ENCODE measurements at regions not wholly inside any gene's neighbourhood (a gene's known extent, or its start where the extent isn't known, plus 50 kb on each side); places are given as distances from the start of the nearest gene placed in this dataset.

- Histone ChIP-seq H3K4me3 (ENCODE audit: low read depth, low read length, poor library complexity, severe bottlenecking) (no peak overlapping the region), H3K36me3 (ENCODE audit: insufficient read depth, low read length) (no peaks in the 10 kb centered on the region), H3K9me2 (ENCODE audit: insufficient read depth, low read length) (no peaks in the 10 kb centered on the region), H3K4me2 (ENCODE audit: low read length) (no peak overlapping the region), H3K27ac (ENCODE audit: low read depth, low read length, poor library complexity, severe bottlenecking) (no peak overlapping the region), H4K20me1 (ENCODE audit: insufficient read depth, low read length) (no peaks in the 10 kb centered on the region), H3K4me1 (ENCODE audit: insufficient read depth, low read length, poor library complexity, severe bottlenecking) (no peaks in the 10 kb centered on the region), H3K79me2 (ENCODE audit: insufficient read depth, low read depth, low read length) (no peaks in the 10 kb centered on the region), H3K9me3 (ENCODE audit: low read length) (no peaks in the 10 kb centered on the region), H2AFZ (ENCODE audit: low read length) (no peak overlapping the region)
- TF ChIP-seq EZH2phosphoT487 (IDR thresholded peaks at IDR 0.05; ENCODE audit: borderline replicate concordance, low read depth, low read length) (no peak), CTCF (conservative IDR thresholded peaks at IDR 0.05; ENCODE audit: low read length) (no peak)
- intact Hi-C loops (cut with micrococcal nuclease; ENCODE audit: unreplicated experiment) = no loop called here
- ChIA-PET CTCF (ENCODE audit: unreplicated experiment) (no interaction called here), POLR2A (interaction anchor here (0.6 kb wide), 1 partner anchor 1920 kb away, joined by 4 read pairs; no protein-coding TSS in a partner anchor)
- no peak for DNase-seq (ENCODE audit: low spot score)
- BruUV-seq (replicated peaks) = no TSS peak
These were observed 995.3 kb downstream of the SORCS1 start for GRCh38 chr10:106169241-106169640.

GRCh38 chr10:106167946-106168345 lies 996.6 kb downstream of the SORCS1 start:
- DNase-seq (ENCODE audit: low spot score) = no peak
- H3K9me3 ChIP-seq (ENCODE audit: low read length) = no peaks in the 10 kb centered on the region
- H3K79me2 ChIP-seq (ENCODE audit: insufficient read depth, low read depth, low read length) = no peaks in the 10 kb centered on the region
- H3K9me2 ChIP-seq (ENCODE audit: insufficient read depth, low read length) = no peaks in the 10 kb centered on the region
- no peak overlapping the region for H3K4me3 ChIP-seq (ENCODE audit: low read depth, low read length, poor library complexity, severe bottlenecking)
- no peak for TF ChIP-seq CTCF (conservative IDR thresholded peaks at IDR 0.05; ENCODE audit: low read length)
- no peak for TF ChIP-seq EZH2phosphoT487 (IDR thresholded peaks at IDR 0.05; ENCODE audit: borderline replicate concordance, low read depth, low read length)
- no peaks in the 10 kb centered on the region for H3K36me3 ChIP-seq (ENCODE audit: insufficient read depth, low read length)
- POLR2A ChIA-PET = interaction anchor here (0.7 kb wide), 2 partner anchors 16 to 144 kb away, joined by 3 read pairs; no protein-coding TSS in a partner anchor
- no TSS peak for BruUV-seq (replicated peaks)
- intact Hi-C loops (cut with micrococcal nuclease; ENCODE audit: unreplicated experiment) = no loop called here
- CTCF ChIA-PET (ENCODE audit: unreplicated experiment) = no interaction called here
- H2AFZ ChIP-seq (ENCODE audit: low read length) = no peak overlapping the region
- H4K20me1 ChIP-seq (ENCODE audit: insufficient read depth, low read length) = no peaks in the 10 kb centered on the region
- no peak overlapping the region for H3K27ac ChIP-seq (ENCODE audit: low read depth, low read length, poor library complexity, severe bottlenecking)
- no peak overlapping the region for H3K4me2 ChIP-seq (ENCODE audit: low read length)
- no peaks in the 10 kb centered on the region for H3K4me1 ChIP-seq (ENCODE audit: insufficient read depth, low read length, poor library complexity, severe bottlenecking)

GRCh38 chr10:106158241-106158640 lies 1006.3 kb downstream of the SORCS1 start:
- no peaks in the 10 kb centered on the region for H3K79me2 ChIP-seq (ENCODE audit: insufficient read depth, low read depth, low read length)
- BruUV-seq (replicated peaks) = no TSS peak
- no peak for TF ChIP-seq EZH2phosphoT487 (IDR thresholded peaks at IDR 0.05; ENCODE audit: borderline replicate concordance, low read depth, low read length)
- TF ChIP-seq CTCF (conservative IDR thresholded peaks at IDR 0.05; ENCODE audit: low read length) = no peak
- no peaks in the 10 kb centered on the region for H4K20me1 ChIP-seq (ENCODE audit: insufficient read depth, low read length)
- CTCF ChIA-PET (ENCODE audit: unreplicated experiment) = no interaction called here
- no peak overlapping the region for H2AFZ ChIP-seq (ENCODE audit: low read length)
- no peaks in the 10 kb centered on the region for H3K36me3 ChIP-seq (ENCODE audit: insufficient read depth, low read length)
- DNase-seq (ENCODE audit: low spot score) = no peak
- no peak overlapping the region for H3K4me2 ChIP-seq (ENCODE audit: low read length)
- H3K9me3 ChIP-seq (ENCODE audit: low read length) = no peaks in the 10 kb centered on the region
- intact Hi-C loops (cut with micrococcal nuclease; ENCODE audit: unreplicated experiment) = no loop called here
- no peaks in the 10 kb centered on the region for H3K9me2 ChIP-seq (ENCODE audit: insufficient read depth, low read length)
- no peak overlapping the region for H3K27ac ChIP-seq (ENCODE audit: low read depth, low read length, poor library complexity, severe bottlenecking)
- H3K4me1 ChIP-seq (ENCODE audit: insufficient read depth, low read length, poor library complexity, severe bottlenecking) = no peaks in the 10 kb centered on the region
- H3K4me3 ChIP-seq (ENCODE audit: low read depth, low read length, poor library complexity, severe bottlenecking) = no peak overlapping the region
- POLR2A ChIA-PET = no interaction called here
